Neural progenitor cell (in vitro differentiated cells): ENCODE measurements at regions not wholly inside any gene's neighbourhood (a gene's known extent, or its start where the extent isn't known, plus 50 kb on each side); places are given as distances from the start of the nearest gene placed in this dataset.

Experiments
- DNase-seq: peaks from one replicate; pipeline ENCODE4 v3.0.0-alpha.2; 2016; ENCODE audit warnings: low spot score
- H2AFZ ChIP-seq: fragments of 200-600 bp; sonication (generic); replicated peaks from 2 replicates; pipeline ENCODE4 v1.6.1; 2016; ENCODE audit warnings: antibody characterized with exemption
- H3F3A ChIP-seq: fragments of 200-600 bp; sonication (generic); 2 replicates; pipeline ENCODE4 v1.6.1; 2016; ENCODE audit warnings: antibody characterized with exemption, low read depth
- H3K27ac ChIP-seq: fragments of 200-600 bp; sonication (generic); 2 replicates; pipeline ENCODE4 v1.5.1; 2016; ENCODE audit warnings: mild to moderate bottlenecking
- H3K27me3 ChIP-seq: fragments of 200-600 bp; sonication (generic); 2 replicates; pipeline ENCODE4 v1.6.1; 2016; ENCODE audit warnings: mild to moderate bottlenecking, moderate library complexity
- H3K36me3 ChIP-seq: fragments of 200-600 bp; sonication (generic); 2 replicates; pipeline ENCODE4 v1.5.1; 2016
- H3K4me1 ChIP-seq: fragments of 200-600 bp; sonication (generic); 2 replicates; pipeline ENCODE4 v1.6.1; 2016; ENCODE audit warnings: mixed run types
- H3K4me2 ChIP-seq: fragments of 200-600 bp; sonication (generic); 2 replicates; pipeline ENCODE4 v1.6.1; 2016
- H3K4me3 ChIP-seq: fragments of 200-600 bp; sonication (generic); 2 replicates; pipeline ENCODE4 v1.5.1; 2016
- H3K79me2 ChIP-seq: fragments of 200-600 bp; sonication (generic); 2 replicates; pipeline ENCODE4 v1.6.1; 2016; ENCODE audit warnings: low read depth
- H3K9ac ChIP-seq: fragments of 200-600 bp; sonication (generic); 2 replicates; pipeline ENCODE4 v1.6.1; 2016
- H3K9me3 ChIP-seq: fragments of 200-600 bp; sonication (generic); 2 replicates; pipeline ENCODE4 v1.5.1; 2016; ENCODE audit warnings: low read depth
- H4K20me1 ChIP-seq: fragments of 200-600 bp; sonication (generic); 2 replicates; pipeline ENCODE4 v1.6.1; 2016; ENCODE audit warnings: low read depth
- H3K27ac Mint-ChIP-seq: 3 replicates; pipeline ENCODE4 v1.8.0; 2021; ENCODE audit warnings: mixed read lengths
- H3K27me3 Mint-ChIP-seq: 2 replicates; pipeline ENCODE4 v1.8.0; 2022; ENCODE audit warnings: low read depth, mild to moderate bottlenecking, inconsistent platforms, moderate library complexity, mixed read lengths; ENCODE audit not compliant: insufficient read depth
- H3K36me3 Mint-ChIP-seq: 3 replicates; pipeline ENCODE4 v1.8.0; 2021; ENCODE audit warnings: mixed read lengths
- H3K4me1 Mint-ChIP-seq: 3 replicates; pipeline ENCODE4 v1.8.0; 2021; ENCODE audit warnings: mixed read lengths
- H3K4me3 Mint-ChIP-seq: 3 replicates; pipeline ENCODE4 v1.8.0; 2021; ENCODE audit warnings: mild to moderate bottlenecking, moderate library complexity, mixed read lengths
- H3K9me3 Mint-ChIP-seq: 3 replicates; pipeline ENCODE4 v1.8.0; 2020; ENCODE audit warnings: mixed read lengths
- EZH2 ChIP-seq: fragments of 200-600 bp; sonication (generic); IDR thresholded peaks from 2 replicates; pipeline ENCODE4 v1.6.1; 2017; ENCODE audit warnings: antibody characterized with exemption, mild to moderate bottlenecking, moderate library complexity
- EZH2phosphoT487 ChIP-seq: fragments of 200-600 bp; sonication (generic); IDR thresholded peaks from 2 replicates; pipeline ENCODE4 v1.6.1; 2017; ENCODE audit warnings: antibody characterized with exemption
- TF ChIP-seq, protein P1 (sequence below): fragments of 200-600 bp; sonication (generic); IDR thresholded peaks from 2 replicates; pipeline ENCODE4 v1.5.1; 2017; ENCODE audit warnings: antibody characterized with exemption, mild to moderate bottlenecking

DNA sequence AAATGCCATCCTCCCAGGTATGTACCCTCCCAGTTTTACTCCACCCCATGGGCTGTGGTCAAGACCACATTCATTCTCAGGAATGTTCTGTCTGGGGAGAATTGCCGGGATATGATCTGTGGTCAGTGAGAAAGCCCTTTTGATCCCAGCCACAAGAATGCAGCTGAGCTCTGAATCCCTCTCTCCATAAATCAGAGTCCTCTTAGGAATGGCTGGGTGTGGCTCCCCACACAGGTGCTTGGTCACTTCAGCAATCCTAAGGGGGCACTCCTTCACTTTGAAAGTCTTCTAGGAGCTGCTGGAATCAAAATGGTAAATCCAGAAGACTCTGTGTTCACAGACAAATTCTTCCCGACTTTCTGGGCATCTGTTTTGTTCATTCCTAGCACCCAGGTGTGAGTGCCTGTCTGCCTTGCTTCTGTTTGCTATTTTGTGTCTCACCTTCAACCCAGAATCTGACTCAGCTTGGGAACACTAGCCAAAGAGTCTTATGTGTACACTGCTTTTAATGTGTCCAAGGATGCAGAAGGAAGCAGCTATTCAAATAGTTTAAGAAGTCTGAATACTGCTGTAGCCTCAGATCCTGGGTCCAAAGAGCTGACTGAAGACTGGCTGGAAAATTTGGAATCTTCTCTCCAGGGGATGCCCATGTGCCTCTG is 144.6 kb upstream of the CDKN3 start:
- no peaks in the 10 kb centered on the region for H4K20me1 ChIP-seq
- peaks cover 61% of the 10 kb centered on the region for H3K27me3 ChIP-seq
- no peaks in the 10 kb centered on the region for H3K79me2 ChIP-seq
- peaks cover 10% of the 10 kb centered on the region for H3K4me1 ChIP-seq
- H2AFZ ChIP-seq: no peak overlapping the region
- no peak overlapping the region for H3K27ac ChIP-seq
- no peak overlapping the region for H3K4me2 ChIP-seq
- H3K9ac ChIP-seq: no peak overlapping the region
- no peaks in the 10 kb centered on the region for H3K36me3 ChIP-seq
- H3K9me3 ChIP-seq: no peaks in the 10 kb centered on the region
- DNase-seq: no peak
- Mint-ChIP-seq H3K4me1 (peaks cover 6% of the 10 kb centered on the region), H3K27me3 (peaks cover 3% of the 10 kb centered on the region), H3K36me3 (no peaks in the 10 kb centered on the region), H3K27ac (no peak overlapping the region), H3K4me3 (no peak overlapping the region), H3K9me3 (peaks cover 4% of the 10 kb centered on the region)
- H3F3A ChIP-seq: peaks cover 8% of the 10 kb centered on the region
- H3K4me3 ChIP-seq: no peak overlapping the region
- no peak for TF ChIP-seq EZH2phosphoT487
- TF ChIP-seq, protein P1, sequence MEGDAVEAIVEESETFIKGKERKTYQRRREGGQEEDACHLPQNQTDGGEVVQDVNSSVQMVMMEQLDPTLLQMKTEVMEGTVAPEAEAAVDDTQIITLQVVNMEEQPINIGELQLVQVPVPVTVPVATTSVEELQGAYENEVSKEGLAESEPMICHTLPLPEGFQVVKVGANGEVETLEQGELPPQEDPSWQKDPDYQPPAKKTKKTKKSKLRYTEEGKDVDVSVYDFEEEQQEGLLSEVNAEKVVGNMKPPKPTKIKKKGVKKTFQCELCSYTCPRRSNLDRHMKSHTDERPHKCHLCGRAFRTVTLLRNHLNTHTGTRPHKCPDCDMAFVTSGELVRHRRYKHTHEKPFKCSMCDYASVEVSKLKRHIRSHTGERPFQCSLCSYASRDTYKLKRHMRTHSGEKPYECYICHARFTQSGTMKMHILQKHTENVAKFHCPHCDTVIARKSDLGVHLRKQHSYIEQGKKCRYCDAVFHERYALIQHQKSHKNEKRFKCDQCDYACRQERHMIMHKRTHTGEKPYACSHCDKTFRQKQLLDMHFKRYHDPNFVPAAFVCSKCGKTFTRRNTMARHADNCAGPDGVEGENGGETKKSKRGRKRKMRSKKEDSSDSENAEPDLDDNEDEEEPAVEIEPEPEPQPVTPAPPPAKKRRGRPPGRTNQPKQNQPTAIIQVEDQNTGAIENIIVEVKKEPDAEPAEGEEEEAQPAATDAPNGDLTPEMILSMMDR: no peak
- TF ChIP-seq EZH2: no peak

DNA sequence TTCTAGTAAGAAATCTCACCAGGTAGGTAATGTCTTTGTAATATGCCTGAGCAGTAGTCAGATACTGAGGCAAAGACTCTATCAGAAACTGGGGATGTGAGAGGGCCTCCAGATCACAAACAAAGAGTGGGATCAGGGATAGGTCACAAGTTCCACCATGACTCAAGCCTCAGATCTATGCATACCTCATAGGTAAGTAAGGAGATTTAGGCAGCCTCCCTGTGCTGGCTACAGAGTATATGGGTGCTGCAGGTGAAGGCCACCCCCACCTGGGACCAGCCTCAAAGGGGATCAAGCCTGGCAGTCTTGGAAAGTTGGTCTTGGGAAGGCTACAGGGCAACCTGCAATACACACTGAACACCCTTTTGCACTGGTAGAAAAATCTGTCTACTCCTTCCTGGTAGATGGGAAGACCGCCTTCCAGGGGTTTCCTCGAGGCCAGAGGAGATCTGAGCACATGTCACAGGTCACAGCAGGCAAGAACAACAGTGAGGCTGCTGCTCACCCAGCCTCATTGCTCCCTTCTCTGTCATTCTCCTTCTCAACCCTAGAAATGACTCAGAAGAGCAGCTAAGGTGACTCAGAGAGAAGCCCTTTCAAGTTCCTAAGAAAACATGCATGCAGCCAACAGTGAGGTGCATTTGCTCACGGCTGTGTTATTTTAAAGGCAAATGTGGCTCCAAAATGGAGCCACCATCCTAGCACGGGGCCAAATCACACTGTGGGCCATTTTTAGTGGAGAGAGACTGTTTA is 143.4 kb upstream of the CDKN3 start:
- peaks cover 3% of the 10 kb centered on the region for H3K27me3 Mint-ChIP-seq
- Histone ChIP-seq H3K79me2 (no peaks in the 10 kb centered on the region), H3K4me1 (peaks cover 18% of the 10 kb centered on the region), H3K4me2 (no peak overlapping the region), H4K20me1 (peaks cover 7% of the 10 kb centered on the region), H3F3A (peaks cover 17% of the 10 kb centered on the region), H3K9ac (no peak overlapping the region), H2AFZ (no peak overlapping the region), H3K27ac (no peak overlapping the region), H3K9me3 (no peaks in the 10 kb centered on the region), H3K36me3 (no peaks in the 10 kb centered on the region), H3K4me3 (no peak overlapping the region), H3K27me3 (peaks cover 61% of the 10 kb centered on the region)
- no peak for TF ChIP-seq EZH2phosphoT487
- TF ChIP-seq, protein P1: no peak
- no peak for TF ChIP-seq EZH2
- no peaks in the 10 kb centered on the region for H3K36me3 Mint-ChIP-seq
- no peak for DNase-seq
- peaks cover 17% of the 10 kb centered on the region for H3K4me1 Mint-ChIP-seq
- no peak overlapping the region for H3K4me3 Mint-ChIP-seq
- H3K9me3 Mint-ChIP-seq: peaks cover 4% of the 10 kb centered on the region
- H3K27ac Mint-ChIP-seq: peak overlapping the region; percentile 84

DNA sequence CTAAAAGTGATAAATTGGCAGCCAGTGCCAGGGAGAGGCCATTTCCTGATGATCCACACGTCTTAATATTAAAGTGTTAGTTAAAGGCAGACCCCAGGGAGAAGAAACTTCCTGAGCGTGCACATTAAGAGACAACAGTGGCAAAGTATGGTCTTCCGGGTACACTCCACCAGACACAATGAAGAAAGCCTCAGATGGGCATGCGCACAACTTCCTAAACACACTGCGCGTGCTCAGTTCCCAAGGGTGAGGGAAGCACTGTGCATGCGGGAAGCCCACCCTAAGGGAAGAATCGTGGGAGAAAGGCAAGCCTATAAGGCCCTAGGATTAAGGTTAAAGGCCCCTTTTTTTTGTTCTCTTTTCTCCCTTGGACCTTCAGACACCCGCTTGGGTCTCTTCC is 140.7 kb upstream of the CDKN3 start:
- Histone ChIP-seq H3K9ac (no peak overlapping the region), H3K79me2 (no peaks in the 10 kb centered on the region), H3F3A (peaks cover 44% of the 10 kb centered on the region), H3K27ac (no peak overlapping the region), H2AFZ (no peak overlapping the region), H3K4me3 (no peak overlapping the region), H3K9me3 (no peaks in the 10 kb centered on the region), H3K36me3 (no peaks in the 10 kb centered on the region), H3K27me3 (peaks cover 64% of the 10 kb centered on the region), H3K4me1 (peaks cover 46% of the 10 kb centered on the region), H4K20me1 (peaks cover 7% of the 10 kb centered on the region), H3K4me2 (no peak overlapping the region)
- Mint-ChIP-seq H3K4me1 (peaks cover 33% of the 10 kb centered on the region), H3K9me3 (peaks cover 4% of the 10 kb centered on the region), H3K4me3 (no peak overlapping the region), H3K27ac (no peak overlapping the region), H3K36me3 (no peaks in the 10 kb centered on the region), H3K27me3 (peaks cover 5% of the 10 kb centered on the region)
- no peak for TF ChIP-seq EZH2
- TF ChIP-seq EZH2phosphoT487: no peak
- TF ChIP-seq, protein P1: no peak
- DNase-seq: peak; percentile 15
